GM13976 (cell line): ENCODE measurements at regions not wholly inside any gene's neighbourhood (a gene's known extent, or its start where the extent isn't known, plus 50 kb on each side); places are given as distances from the start of the nearest gene placed in this dataset.
"Not testable (repeated sequence)": the region's sequence is repeated elsewhere in the genome, so short reads cannot be mapped to it uniquely, and the experiment has no call there.

Experiments
- DNase-seq: peaks from one replicate; pipeline ENCODE4 v3.0.0; 2012; ENCODE audit warnings: low spot score
- CTCF ChIP-seq: IDR thresholded peaks from 2 replicates; pipeline ENCODE4 v1.5.1; 2012; ENCODE audit warnings: borderline replicate concordance, mild to moderate bottlenecking; ENCODE audit not compliant: insufficient read depth; ENCODE audit errors: extremely low read depth, missing control alignments, control extremely low read depth
- in situ Hi-C: fragments of 300-500 bp; cut with MboI; formaldehyde crosslinking; loops from one replicate; pipeline ENCODE4 v1.12.0; 2022; ENCODE audit warnings: low sequenced_read_pairs, mixed read lengths, inconsistent platforms; ENCODE audit not compliant: unreplicated experiment

GRCh38 chr14:105947599-105947998 is 421.2 kb downstream of the TMEM121 start:
- in situ Hi-C loops = loop anchor here (10.0 kb wide), 1 partner anchor 273 kb away; no protein-coding TSS in a partner anchor
- DNase-seq = no peak
- no peak for TF ChIP-seq CTCF

- in situ Hi-C loops = loop anchor here (10.0 kb wide), 1 partner anchor 274 kb away; no protein-coding TSS in a partner anchor
These were observed 422.6 kb downstream of the TMEM121 start for GRCh38 chr14:105948955-105949354.

GRCh38 chr14:105950364-105950892 is 424.0 kb downstream of the TMEM121 start:
- in situ Hi-C loops, DNase-seq: not testable (repeated sequence)

More at GRCh38 chr14:105948955-105949354, 422.6 kb downstream of the TMEM121 start:
- not testable (repeated sequence) for DNase-seq

GRCh38 chr14:105951399-105951798 is 425.0 kb downstream of the TMEM121 start:
- DNase-seq = no peak
- in situ Hi-C loops = no loop called here
- TF ChIP-seq CTCF = no peak

- in situ Hi-C loops = no loop called here
- DNase-seq = no peak
- no peak for TF ChIP-seq CTCF
These were observed 425.8 kb downstream of the TMEM121 start for GRCh38 chr14:105952222-105952621.

- TF ChIP-seq CTCF = no peak
- DNase-seq = no peak
- in situ Hi-C loops = no loop called here
These were observed 426.4 kb downstream of the TMEM121 start for GRCh38 chr14:105952826-105953225.

GRCh38 chr14:105961625-105962024 is 435.2 kb downstream of the TMEM121 start:
- in situ Hi-C loops, DNase-seq: not testable (repeated sequence)

- no peak for TF ChIP-seq CTCF
- in situ Hi-C loops = no loop called here
- DNase-seq = no peak
These were observed 436.1 kb downstream of the TMEM121 start for GRCh38 chr14:105962532-105962931.

- no peak for TF ChIP-seq CTCF
- in situ Hi-C loops = no loop called here
These were observed 441.9 kb downstream of the TMEM121 start for GRCh38 chr14:105968291-105968690.

GRCh38 chr14:105969026-105969425 is 442.6 kb downstream of the TMEM121 start:
- DNase-seq, in situ Hi-C loops: not testable (repeated sequence)

More at GRCh38 chr14:105968291-105968690, 441.9 kb downstream of the TMEM121 start:
- DNase-seq = no peak

GRCh38 chr14:105970821-105971220 is 444.4 kb downstream of the TMEM121 start:
- in situ Hi-C loops, DNase-seq: not testable (repeated sequence)
